T follicular helper cell (primary cell): ENCODE measurements at regions not wholly inside any gene's neighbourhood (a gene's known extent, or its start where the extent isn't known, plus 50 kb on each side); places are given as distances from the start of the nearest gene placed in this dataset.

ENCODE experiments used
- DNase-seq: peaks from one replicate; pipeline ENCODE4 v3.0.0-alpha.2; 2020; ENCODE audit warnings: low read depth

DNA sequence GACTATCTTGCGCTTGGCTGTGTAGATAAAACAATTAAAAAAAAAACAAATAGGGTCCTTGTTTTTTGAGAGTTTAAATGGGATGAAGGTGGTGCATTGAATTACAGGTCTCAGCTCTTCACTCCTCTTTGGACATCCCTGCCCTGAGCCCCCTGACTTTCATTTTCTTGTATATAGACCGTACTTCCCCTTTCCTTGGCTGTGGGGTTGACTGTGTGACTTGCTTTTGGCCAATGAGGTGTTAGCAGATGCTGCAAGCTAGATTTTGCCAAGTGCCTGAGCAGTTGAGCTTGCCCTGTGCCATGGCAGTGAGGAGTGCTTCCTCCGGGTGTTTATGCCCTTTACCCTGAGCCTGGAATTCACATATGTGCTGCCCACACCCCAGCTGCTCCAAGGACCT is 386.1 kb upstream of the ZFP64 start:
- DNase-seq = no peak

DNA sequence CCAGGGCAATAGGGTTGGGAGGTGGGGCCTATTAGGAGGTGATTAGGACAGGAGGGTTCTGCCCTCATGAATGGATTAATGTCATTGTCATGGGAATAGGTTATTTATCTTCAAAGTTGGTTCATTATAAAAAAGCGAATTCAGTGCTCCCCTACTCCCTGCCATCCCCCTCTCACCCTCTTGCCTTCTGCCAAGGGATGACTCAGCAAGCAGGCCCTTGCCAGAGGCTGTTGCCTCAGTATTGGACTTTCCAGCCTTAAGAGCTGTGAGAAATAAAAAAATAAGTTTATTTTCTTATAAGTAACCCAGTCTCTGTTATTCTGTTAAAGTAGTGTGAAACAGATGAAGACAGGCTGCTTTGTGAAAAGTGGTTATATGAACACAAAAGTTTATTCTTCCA is 381.1 kb upstream of the ZFP64 start:
- no peak for DNase-seq

DNA sequence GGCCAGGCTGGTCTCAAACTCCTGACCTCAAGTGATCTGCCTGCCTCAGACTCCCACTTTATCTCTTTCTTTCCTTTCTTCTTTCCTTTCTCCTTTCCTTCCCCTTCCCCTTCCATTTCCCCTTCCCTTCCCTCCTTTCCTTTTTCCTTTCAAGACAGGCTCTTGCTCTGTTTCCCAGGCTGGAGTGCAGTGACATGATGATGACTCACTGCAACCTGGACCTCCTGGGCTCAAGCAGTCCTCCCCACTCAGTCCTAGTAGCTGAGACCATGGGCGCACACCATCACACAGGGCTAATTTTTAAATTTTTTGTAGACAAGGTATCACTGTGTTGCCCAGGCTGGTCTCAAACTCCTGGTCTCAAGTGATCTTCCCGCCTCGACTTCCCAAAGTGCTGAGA is 377.6 kb upstream of the ZFP64 start:
- no peak for DNase-seq

DNA sequence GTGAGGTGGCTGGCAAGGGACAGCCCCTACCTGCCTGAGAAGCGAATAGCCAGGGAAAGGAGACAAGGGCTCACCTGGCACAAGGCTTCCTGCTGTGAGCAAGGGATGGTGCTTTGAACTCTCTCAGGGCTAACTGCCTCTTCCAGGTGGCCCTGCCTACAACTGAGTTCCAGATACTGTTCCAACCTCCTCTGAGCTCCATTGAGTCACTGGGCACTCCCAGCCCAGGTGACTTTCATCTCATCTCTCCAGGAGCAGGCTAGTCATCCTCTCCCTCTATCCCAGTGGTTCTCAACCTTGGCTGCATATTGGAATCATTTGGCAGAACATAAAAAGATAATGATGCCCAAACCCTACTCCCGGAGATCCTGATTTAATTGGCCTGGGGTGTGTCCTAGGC is 374.0 kb upstream of the ZFP64 start:
- no peak for DNase-seq

DNA sequence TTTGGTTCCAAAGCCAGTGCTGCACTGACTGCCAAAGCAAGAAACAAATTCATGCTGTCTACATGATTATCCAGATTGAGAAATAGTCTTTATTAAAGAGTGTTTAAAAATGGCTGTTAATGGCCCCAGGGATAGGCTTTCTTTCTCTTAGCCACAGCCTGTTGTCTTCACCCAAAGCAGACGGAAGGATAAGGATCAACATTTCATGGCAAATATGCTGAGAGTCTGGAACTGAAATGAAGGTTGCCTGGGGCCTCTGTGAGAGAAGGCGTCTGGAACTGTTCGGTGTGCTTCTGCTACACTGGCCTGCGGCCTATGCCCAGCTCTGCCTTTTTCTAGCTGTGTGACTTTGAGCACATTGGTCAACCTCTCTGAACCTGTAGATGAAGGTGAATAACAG is 373.0 kb upstream of the ZFP64 start:
- no peak for DNase-seq

DNA sequence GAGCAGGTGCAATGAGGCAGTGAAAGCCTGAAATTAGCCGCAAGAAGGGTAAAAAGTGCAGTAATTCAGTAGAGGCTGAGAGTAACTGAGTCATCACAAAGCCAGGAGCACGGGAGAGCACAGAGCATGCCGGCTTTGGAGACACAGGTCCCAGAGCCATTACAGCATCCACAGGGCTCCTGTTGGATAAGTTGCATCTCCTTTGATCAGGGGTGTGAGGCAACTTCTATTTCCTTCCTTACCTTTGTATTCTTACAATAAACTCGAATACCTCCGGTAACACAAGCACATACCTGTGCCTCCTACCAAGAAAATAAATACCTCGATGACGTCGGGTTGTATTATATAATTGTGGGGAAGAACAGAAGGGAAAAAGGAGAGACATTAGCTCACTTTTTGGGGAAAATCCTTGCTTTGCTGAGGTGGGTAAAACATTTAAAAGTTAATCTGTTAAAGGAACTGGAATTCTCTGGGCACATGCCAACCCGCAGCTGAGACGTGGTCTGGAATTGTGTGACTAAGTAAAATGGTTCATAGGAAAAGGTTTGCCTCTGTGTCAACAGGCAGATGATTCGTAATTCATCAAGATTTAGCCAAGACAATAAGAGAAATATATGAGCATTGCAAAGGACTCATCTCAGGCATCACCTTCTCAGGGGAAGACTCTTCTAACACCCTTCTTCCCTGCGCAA is 360.7 kb upstream of the ZFP64 start:
- DNase-seq = no peak

DNA sequence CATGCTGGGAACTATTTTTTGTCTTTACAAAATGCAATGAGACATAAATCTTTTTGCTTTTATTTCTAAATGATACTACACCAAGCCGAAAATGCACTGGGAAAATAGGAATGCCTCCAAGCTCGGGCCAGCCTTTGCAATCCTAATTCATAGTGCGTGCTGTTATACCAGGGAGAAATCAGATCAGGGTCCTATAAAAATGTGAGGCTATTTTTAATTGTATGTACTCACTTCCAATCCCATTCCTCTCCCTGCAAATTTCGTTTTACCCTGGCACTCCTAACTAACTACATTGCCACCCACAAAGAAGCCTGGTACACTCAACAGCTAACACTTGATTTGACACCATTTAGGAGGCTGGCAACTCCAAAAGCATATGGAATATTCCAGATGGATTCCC is 350.6 kb upstream of the ZFP64 start:
- no peak for DNase-seq

DNA sequence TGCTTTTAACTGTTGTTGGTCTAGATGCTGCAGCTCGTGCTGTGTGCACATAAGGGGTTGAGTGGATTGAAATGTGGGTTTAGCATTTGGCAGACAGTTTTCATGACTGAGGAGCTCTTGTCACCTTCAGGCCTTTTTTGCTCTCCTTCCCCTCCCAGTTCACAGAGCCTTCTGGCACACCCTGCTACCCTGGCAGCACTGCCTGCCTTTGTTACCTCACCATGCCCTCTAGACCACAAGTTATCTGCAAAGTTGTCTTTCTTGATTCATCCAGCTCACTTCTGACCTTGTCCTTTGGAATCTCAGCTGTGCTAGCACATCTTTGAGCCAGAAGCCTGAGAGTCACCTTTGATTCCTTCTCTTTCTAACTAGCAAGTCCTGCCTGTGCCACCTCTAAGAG is 348.9 kb upstream of the ZFP64 start:
- DNase-seq = no peak

DNA sequence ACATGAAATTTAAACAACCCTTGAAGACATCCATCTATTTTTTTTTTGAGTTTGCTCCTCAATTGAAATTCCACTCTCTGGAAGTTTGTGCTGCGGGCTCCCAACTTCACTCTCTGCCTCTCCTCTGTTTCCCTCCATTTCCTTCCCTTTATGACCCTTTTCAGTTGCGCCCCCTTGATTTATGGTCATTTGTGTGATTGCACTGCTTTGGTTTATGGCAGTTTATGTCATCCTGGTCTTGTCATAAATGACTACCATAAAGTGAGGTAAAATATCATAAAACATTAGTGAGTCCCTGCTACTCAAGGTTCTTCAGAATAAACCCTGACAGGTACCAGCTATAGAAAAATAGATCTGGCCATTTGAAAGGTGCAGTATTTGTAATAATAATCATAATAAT is 348.3 kb upstream of the ZFP64 start:
- DNase-seq = no peak

DNA sequence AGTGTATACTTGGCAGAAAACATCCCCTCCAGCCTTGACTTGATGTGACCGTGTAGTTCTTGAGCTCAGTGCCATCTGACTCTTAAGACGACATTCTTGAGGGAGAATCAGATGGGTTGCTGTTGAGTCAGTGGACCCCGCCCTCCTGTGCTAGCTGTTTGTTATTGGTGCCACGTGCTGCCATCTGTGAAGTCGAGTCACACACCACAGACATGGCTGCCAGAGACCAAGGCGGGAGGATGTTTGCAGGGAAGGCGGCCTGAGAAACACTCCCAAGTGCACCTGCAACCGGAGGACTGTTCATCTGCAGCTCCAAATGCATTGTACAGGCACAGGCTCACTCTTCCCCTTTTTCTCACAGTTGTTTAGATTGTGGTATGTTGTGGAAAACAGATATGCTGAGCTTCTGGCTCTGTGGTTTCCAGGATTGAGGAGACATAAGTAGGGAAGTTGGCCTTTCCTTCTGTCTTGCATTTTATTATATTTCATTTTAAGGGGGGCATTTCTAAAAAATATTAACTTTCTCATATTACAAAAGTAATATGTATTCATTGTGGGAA is 345.3 kb upstream of the ZFP64 start:
- no peak for DNase-seq

DNA sequence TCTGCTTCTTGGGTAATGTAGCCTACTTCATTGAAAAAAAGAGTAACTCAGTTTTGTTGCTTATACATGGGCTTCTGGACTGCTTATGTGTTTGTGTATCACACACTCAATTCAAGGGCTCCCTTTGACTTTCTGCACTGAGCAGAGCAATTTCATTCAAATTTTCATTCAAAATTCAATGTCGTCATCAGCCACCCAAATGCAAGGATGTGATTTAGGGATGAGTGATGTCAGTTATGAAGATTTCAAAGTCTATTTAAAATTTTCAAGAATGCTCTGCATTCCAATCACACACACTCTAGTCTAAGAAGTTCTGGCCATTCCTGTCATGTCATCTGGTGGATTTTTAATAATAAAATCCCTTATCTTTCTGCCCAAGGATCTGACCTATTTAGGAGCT is 344.5 kb upstream of the ZFP64 start:
- no peak for DNase-seq

DNA sequence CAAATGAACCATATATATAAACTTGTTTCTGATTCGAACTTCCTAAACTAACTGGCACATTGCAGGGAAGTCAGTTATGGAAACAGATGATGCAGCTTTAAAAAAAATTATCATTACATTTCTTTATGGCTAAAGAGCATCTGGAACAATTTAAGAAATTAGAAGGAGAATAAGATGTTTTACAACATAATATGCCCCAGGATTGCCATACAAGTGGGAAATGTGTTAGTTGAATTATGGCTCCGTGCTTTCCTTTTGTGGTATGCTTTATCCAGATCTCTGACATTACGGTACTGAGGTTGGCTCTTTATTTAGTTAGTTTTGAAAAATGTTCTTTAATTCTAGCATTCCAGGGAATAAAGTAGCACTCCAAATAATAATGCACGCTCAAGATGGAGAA is 343.0 kb upstream of the ZFP64 start:
- DNase-seq = no peak

DNA sequence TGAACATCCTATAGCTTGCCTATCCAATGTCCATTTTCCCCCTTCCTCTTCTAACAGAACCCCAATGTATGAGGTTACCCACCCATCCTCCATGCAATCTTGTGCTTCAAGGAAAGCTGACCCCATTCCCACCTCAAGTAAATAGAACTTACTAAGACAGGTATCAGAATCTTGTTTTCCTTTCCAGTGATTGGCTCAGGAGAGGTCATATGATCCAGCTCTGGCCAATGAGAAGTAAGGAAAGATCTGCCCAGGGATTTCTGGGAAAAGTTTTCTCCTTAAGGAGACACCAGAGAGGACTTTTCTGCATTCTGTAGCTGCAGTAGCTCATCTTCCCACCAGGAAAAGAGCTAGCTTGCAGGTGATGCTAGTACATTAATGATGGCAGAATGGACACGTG is 341.8 kb upstream of the ZFP64 start:
- DNase-seq = no peak

DNA sequence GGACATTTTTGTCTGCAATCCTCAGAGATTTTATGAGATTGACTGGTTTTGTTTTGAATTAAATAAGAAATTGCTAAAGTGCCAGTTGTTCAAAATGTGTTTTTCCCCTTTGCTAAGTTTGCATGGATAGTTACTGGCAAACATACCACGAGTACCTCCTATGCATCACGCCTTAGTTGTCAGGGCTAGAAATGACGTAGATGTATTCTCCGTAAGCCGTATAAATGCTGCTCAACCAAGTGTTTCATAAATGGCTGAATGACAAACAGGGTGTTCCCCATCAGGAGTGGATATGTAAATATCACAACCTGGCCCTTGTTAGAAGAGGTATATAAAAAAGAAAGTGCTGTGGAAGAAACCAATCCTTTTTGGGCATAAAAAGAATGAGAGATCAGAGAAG is 341.1 kb upstream of the ZFP64 start:
- no peak for DNase-seq

DNA sequence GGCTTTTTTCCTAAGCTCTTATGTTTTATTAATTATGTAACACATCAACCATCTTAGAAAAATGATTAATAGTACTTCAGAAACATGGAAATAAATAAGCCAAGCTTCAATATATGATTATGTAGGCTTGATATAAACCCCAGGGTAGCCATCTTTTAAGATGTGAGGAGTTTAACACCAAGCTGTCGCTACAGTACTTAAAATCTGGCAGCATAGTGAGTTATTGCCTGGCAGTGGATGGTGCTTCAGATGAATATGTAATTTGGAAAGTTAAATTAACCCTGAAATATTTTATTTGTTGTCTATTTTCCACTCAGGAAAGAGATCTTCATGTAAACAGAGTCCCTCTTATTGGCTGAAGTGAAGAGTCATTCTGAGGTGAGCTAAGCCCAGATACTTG is 339.0 kb upstream of the ZFP64 start:
- no peak for DNase-seq

DNA sequence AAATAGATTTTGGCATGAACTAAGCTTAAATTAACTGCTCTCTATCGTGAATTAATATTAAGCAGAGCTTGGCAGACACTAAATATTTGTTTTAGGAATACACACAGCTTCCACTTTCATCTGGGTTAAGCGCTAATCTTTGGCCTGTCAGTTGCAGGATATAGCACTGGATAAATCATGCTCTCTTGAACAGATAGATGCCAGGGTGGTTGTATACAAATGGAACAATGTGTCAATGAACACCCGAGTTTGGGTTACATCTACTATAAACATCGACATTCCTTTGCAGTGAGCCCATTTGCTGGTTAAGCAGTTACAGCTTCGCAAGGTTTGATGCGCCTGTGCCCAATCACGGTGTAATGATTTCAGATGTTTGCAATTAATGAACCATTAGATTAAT is 338.2 kb upstream of the ZFP64 start:
- DNase-seq = no peak

DNA sequence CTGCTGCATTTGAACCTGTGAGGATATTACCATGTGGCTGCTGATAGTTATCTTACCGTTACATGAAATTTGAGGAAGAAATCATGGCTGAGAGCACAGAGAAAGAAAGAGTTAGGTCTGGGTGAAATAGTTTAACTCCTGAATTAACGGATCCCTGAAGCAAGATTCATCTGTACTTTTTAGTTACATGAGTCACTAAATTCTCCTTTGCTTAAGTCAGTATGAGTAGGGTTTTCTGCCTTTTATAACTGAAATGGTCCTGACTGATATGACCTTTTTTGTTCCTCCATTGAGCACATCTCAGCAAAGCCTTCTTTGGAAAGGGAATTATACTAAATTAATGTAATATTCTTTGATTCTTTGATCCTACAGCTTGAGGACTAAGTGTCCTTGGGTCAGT is 333.3 kb upstream of the ZFP64 start:
- no peak for DNase-seq

DNA sequence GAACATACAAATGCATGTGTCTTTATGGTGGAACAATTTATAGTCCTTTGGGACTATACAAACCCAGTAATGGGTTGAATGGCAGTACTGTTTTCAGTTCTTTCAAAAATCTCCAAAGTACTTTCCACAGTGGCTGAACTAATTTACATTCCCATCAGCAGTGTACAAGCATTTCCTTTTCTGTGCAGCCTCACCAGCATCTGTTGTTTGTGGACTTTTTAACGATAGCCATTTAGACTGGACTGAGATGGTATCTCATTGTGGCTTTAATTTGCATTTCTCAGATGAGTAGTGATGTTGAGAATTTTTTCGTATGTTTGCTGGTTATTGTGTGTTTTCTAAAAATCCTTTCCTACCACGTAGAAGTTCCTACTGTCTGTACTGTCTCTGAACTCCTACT is 327.2 kb upstream of the ZFP64 start:
- DNase-seq = no peak

DNA sequence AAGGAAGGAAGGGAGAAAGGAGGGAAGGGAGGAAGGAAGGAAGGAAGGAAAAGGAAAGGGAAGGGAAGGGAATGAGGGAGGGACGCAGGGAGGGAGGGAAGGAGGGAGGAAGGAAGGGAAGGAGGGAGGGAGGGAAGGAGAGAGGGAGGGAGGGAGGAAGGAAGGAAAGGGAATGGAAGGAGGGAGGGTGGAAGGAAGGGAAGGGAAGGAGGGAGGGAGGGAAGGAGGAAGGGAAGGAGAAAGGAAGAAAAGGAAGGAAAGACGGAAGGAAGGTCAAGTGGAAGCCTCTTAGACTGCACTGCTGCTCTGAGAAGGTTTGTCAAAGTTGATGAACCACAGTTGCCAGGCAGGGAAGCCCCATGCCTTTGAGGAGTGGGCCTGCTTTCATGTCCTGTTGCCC is 324.3 kb upstream of the ZFP64 start:
- no peak for DNase-seq

DNA sequence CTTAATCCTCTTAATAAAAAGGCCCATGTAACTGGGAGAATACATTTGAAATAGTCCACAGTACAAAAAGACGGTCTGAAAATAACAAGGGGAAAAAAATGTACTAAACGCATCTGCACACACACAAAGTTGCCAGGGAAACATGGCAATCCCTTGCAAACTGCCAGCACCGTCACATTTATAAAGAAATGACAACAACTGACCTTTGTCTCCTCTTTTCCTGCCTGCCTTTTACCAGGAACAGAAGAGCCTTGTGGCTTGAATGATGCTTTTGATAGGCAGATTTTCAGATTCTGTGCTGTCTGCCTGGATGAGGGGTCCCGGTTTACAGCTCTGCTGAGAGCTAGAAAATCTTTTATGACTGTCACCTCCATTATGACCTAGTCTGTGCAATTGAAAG is 308.6 kb upstream of the ZFP64 start:
- no peak for DNase-seq

DNA sequence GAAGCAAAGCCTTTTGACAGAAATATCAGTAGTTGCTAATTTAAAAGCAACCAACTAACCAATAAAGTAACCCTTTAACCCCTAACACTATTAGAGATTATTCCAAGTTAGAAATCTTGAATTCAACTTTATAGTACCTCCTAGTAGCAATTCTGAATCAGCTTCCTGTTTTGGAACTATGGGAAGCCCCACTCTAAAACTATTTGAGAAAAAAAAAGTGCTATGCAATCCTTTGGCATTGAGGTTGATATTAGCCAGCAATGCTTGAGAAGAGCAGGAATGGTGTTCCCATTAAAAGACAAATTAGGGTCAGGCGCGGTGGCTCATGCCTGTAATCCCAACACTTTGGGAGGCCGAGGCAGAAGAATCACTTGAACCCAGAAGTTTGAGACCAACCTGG is 306.2 kb upstream of the ZFP64 start:
- no peak for DNase-seq

DNA sequence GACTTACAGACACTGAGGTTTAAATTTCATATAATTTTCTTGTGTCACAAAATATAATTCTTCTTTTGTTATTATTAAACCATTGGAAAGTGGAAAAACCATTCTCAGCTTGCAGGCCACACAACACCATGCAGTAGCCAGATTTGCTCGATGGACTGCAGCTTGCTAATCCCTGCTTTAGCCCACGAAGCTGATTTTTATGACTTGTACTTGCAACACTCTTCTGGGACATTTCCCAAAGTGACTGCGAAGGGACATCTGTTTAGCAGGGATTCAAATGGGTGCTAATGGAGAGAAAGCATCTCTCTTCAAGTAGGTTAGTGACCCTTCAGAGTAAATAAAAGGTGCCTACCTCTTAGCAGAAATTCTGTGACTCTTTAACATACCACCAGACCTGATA is 304.6 kb upstream of the ZFP64 start:
- DNase-seq = no peak

DNA sequence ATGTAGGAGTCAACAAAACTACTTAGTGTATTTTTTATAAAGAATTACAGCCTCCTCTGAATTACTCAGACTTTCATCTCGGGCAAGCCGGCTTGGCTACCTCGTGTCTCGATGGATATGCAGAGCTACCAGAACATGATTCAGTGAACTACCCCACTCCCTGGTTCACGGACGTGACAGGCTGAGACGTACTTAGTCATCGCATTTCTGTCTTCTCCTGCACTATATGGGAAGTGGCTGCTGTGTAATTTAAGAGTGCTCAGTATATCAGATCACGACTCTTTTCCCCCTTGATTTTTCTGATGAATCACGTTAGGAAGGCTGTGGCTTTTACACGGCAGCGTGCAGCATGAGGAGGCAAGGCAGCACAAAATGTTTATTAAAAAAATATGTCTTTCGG is 302.7 kb upstream of the ZFP64 start:
- no peak for DNase-seq

DNA sequence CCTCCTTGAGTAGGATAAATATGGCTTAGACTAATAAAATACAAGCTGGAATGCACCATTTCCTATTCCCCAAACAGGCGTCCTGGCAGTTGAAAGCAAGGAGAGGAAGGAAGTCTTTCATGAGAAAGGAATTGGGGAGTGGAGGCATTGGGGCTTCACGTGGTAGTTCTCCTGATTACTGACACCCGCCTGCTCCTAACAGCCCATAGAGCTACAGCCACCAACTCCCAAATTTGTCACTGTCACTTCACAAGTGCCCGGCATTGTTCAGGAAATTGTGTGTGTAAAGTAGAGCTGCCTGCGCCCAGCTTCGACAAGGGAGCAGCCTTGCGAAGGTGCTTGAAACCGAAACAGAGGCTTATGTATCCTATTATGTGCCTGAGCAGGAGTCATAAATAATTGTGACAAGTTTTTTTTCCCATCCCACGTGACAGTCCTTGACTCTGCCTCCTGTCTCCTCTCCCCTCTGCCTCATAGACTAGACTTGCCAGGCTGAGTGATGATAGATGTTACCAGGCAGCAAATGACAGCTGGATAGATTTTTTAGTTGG is 301.7 kb upstream of the ZFP64 start:
- no peak for DNase-seq
